Mesothelial cell of epicardium (in vitro differentiated cells): ENCODE measurements at regions not wholly inside any gene's neighbourhood (a gene's known extent, or its start where the extent isn't known, plus 50 kb on each side); places are given as distances from the start of the nearest gene placed in this dataset.

Source experiments
- DNase-seq, 2 experiments: peaks; one replicate each; pipeline ENCODE4 v3.0.0; 2021; ENCODE audit warnings: low spot score in 2 of 2; ENCODE audit not compliant: unreplicated experiment in 2 of 2
- H3K27ac Mint-ChIP-seq: 2 replicates; pipeline ENCODE4 v1.8.0; 2021; ENCODE audit warnings: mixed read lengths
- H3K27me3 Mint-ChIP-seq: 2 replicates; pipeline ENCODE4 v1.8.0; 2021; ENCODE audit warnings: low read depth, mixed read lengths
- H3K36me3 Mint-ChIP-seq: 2 replicates; pipeline ENCODE4 v1.8.0; 2021; ENCODE audit warnings: mixed read lengths
- H3K4me1 Mint-ChIP-seq: 2 replicates; pipeline ENCODE4 v1.8.0; 2021; ENCODE audit warnings: mixed read lengths
- H3K4me3 Mint-ChIP-seq: 2 replicates; pipeline ENCODE4 v1.8.0; 2021; ENCODE audit warnings: mild to moderate bottlenecking, moderate library complexity, mixed read lengths
- H3K9me3 Mint-ChIP-seq: 2 replicates; pipeline ENCODE4 v1.8.0; 2021; ENCODE audit warnings: mixed read lengths
- CTCF ChIP-seq: fragments of 200-600 bp; sonication (generic); IDR thresholded peaks from one replicate; pipeline ENCODE4 v1.5.0; 2021; ENCODE audit warnings: antibody characterized with exemption; ENCODE audit not compliant: unreplicated experiment

- Mint-ChIP-seq H3K4me1 (no peaks in the 10 kb centered on the region), H3K36me3 (no peaks in the 10 kb centered on the region), H3K9me3 (peaks cover 9% of the 10 kb centered on the region), H3K27me3 (no peaks in the 10 kb centered on the region), H3K4me3 (no peak overlapping the region), H3K27ac (no peak overlapping the region)
- DNase-seq = no peak
- TF ChIP-seq CTCF = no peak
Observed at GRCh38 chr2:103276869-103277268, 515.0 kb downstream of the TMEM182 start.

GRCh38 chr2:103284750-103285149, 522.9 kb downstream of the TMEM182 start:
- H3K9me3 Mint-ChIP-seq = no peaks in the 10 kb centered on the region
- no peaks in the 10 kb centered on the region for H3K36me3 Mint-ChIP-seq
- H3K4me1 Mint-ChIP-seq = no peaks in the 10 kb centered on the region
- DNase-seq = no peak
- no peak overlapping the region for H3K4me3 Mint-ChIP-seq
- no peak overlapping the region for H3K27ac Mint-ChIP-seq
- no peak for TF ChIP-seq CTCF
- H3K27me3 Mint-ChIP-seq = peaks cover 26% of the 10 kb centered on the region

GRCh38 chr2:103285354-103285753, 523.5 kb downstream of the TMEM182 start:
- no peak overlapping the region for H3K4me3 Mint-ChIP-seq
- no peaks in the 10 kb centered on the region for H3K36me3 Mint-ChIP-seq
- no peak for DNase-seq
- H3K4me1 Mint-ChIP-seq = no peaks in the 10 kb centered on the region
- H3K9me3 Mint-ChIP-seq = no peaks in the 10 kb centered on the region
- H3K27ac Mint-ChIP-seq = no peak overlapping the region
- no peak for TF ChIP-seq CTCF
- peaks cover 26% of the 10 kb centered on the region for H3K27me3 Mint-ChIP-seq

DNA sequence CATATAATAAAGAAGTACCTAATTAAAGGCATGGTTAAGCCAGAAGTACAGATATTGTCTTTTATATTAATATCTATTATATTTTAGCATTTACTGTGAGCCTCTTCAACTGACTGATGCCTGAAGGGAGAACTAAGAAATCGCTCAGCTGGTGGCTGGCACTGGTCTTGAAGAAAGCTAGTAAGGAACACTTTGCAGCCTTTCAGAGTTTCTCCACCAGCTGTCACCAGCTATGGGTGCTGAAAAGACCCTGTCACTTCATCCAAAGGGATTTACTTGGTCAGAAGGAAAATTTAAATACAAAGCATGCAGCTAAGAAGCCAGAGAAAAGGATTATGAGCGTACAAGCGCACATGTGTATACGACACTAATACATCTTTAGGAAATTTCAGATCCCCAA, 525.9 kb downstream of the TMEM182 start:
- H3K27ac Mint-ChIP-seq = no peak overlapping the region
- no peak for TF ChIP-seq CTCF

DNA sequence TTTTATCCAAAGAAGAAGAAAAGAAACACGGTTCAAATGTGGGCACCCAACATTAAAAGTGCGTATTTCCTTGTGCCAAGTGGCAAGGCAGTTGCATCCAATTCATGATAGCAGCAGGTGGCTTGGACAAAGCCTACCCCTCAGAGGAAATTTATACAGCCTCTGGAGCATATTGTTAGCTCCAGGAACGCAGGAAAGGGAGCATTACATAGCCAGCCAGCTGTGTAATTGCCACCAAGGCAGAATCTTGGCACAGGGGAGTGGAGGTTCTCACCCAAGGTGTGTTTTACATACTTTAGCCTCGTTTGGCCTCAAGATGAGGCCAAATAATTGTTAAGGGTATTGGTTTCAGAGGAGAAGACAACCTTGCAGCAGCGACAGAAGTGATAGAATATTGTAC, 526.9 kb downstream of the TMEM182 start:
- DNase-seq = no peak
- H3K4me1 Mint-ChIP-seq = peaks cover 6% of the 10 kb centered on the region
- no peak overlapping the region for H3K4me3 Mint-ChIP-seq
- H3K27me3 Mint-ChIP-seq = peaks cover 39% of the 10 kb centered on the region
- TF ChIP-seq CTCF = no peak
- no peaks in the 10 kb centered on the region for H3K36me3 Mint-ChIP-seq
- no peaks in the 10 kb centered on the region for H3K9me3 Mint-ChIP-seq
- H3K27ac Mint-ChIP-seq = no peak overlapping the region

More for the DNA sequence above, 525.9 kb downstream of the TMEM182 start:
- Mint-ChIP-seq H3K36me3 (no peaks in the 10 kb centered on the region), H3K9me3 (no peaks in the 10 kb centered on the region), H3K27me3 (peaks cover 31% of the 10 kb centered on the region), H3K4me1 (no peaks in the 10 kb centered on the region), H3K4me3 (no peak overlapping the region)
- DNase-seq = no peak

- Mint-ChIP-seq H3K36me3 (no peaks in the 10 kb centered on the region), H3K4me3 (no peak overlapping the region), H3K27me3 (peaks cover 38% of the 10 kb centered on the region), H3K9me3 (no peaks in the 10 kb centered on the region), H3K27ac (no peak overlapping the region), H3K4me1 (peaks cover 8% of the 10 kb centered on the region)
- DNase-seq = no peak
- no peak for TF ChIP-seq CTCF
Observed at GRCh38 chr2:103289105-103289725, 527.4 kb downstream of the TMEM182 start.
